Subcutaneous abdominal adipose tissue (tissue), 5 donors: ENCODE measurements at regions not wholly inside any gene's neighbourhood (a gene's known extent, or its start where the extent isn't known, plus 50 kb on each side); places are given as distances from the start of the nearest gene placed in this dataset.
A peak's percentile ranks its signal among the peaks of the same experiment; 100 is the strongest.
"Not testable (repeated sequence)": the region's sequence is repeated elsewhere in the genome, so short reads cannot be mapped to it uniquely, and the experiment has no call there.

ENCODE experiments used
- H3K27ac ChIP-seq: one replicate; pipeline ENCODE4 v1.7.0; 2013; ENCODE audit warnings: low read depth, mild to moderate bottlenecking, inconsistent platforms, low read length, moderate library complexity
- H3K27me3 ChIP-seq, 5 donors: one replicate each; pipeline ENCODE4 v1.7.0; 2013; ENCODE audit warnings: low read length in 5 of 5, inconsistent platforms in 1 of 5; ENCODE audit not compliant: control insufficient read depth in 5 of 5, insufficient read depth in 4 of 5
- H3K36me3 ChIP-seq, 5 donors: one replicate each; pipeline ENCODE4 v1.7.0; 2013; ENCODE audit warnings: low read length in 5 of 5; ENCODE audit not compliant: control insufficient read depth in 5 of 5, insufficient read depth in 5 of 5
- H3K4me1 ChIP-seq, 5 donors: one replicate each; pipeline ENCODE4 v1.7.0; 2013; ENCODE audit warnings: low read length in 5 of 5, mild to moderate bottlenecking in 3 of 5, moderate library complexity in 1 of 5; ENCODE audit not compliant: control insufficient read depth in 5 of 5, insufficient read depth in 5 of 5
- H3K4me3 ChIP-seq, 5 donors: one replicate each; pipeline ENCODE4 v1.7.0; 2013; ENCODE audit warnings: low read length in 5 of 5, low read depth in 1 of 5
- H3K9ac ChIP-seq, 5 donors: one replicate each; pipeline ENCODE4 v1.7.0; 2013; ENCODE audit warnings: low read length in 5 of 5, mild to moderate bottlenecking in 4 of 5, moderate library complexity in 3 of 5
- H3K9me3 ChIP-seq, 5 donors: one replicate each; pipeline ENCODE4 v1.7.0; 2013; ENCODE audit warnings: low read length in 5 of 5; ENCODE audit not compliant: control insufficient read depth in 5 of 5
- donor health status: healthy.
- donor health status: healthy.
- donor health status: healthy.
- donor health status: healthy.
- donor health status: healthy.

- peak overlapping the region in 2 of 5 donors; percentile 14 to 47 for H3K9ac ChIP-seq
- no peaks in the 10 kb centered on the region for H3K27me3 ChIP-seq
- peak overlapping the region; percentile 80 for H3K27ac ChIP-seq
- peaks cover 8 to 48% (median 41%) of the 10 kb centered on the region in 5 donors for H3K4me1 ChIP-seq
- H3K36me3 ChIP-seq = no peaks in the 10 kb centered on the region
- H3K4me3 ChIP-seq = peak overlapping the region in 2 of 5 donors; percentile 3 to 4
- H3K9me3 ChIP-seq = peaks cover 0 to 7% (median 6%) of the 10 kb centered on the region in 5 donors
These were observed 279.4 kb upstream of the TLE3 start for GRCh38 chr15:70376929-70377691.

GRCh38 chr15:70376031-70376928, 278.6 kb upstream of the TLE3 start:
- H3K9ac ChIP-seq = peak overlapping the region in 2 of 5 donors; percentile 14 to 47
- H3K27me3 ChIP-seq = no peaks in the 10 kb centered on the region
- peak overlapping the region; percentile 80 for H3K27ac ChIP-seq
- peaks cover 8 to 48% (median 41%) of the 10 kb centered on the region in 5 donors for H3K4me1 ChIP-seq
- peak overlapping the region in 4 of 5 donors; percentile 1 to 12 (median 7) for H3K4me3 ChIP-seq
- no peaks in the 10 kb centered on the region for H3K36me3 ChIP-seq
- no peaks in the 10 kb centered on the region for H3K9me3 ChIP-seq

GRCh38 chr15:70375586-70375985, 277.9 kb upstream of the TLE3 start:
- H3K4me3 ChIP-seq = peak overlapping the region in 1 of 5 donors; percentile 11
- peaks cover 8 to 48% (median 41%) of the 10 kb centered on the region in 5 donors for H3K4me1 ChIP-seq
- H3K27me3 ChIP-seq = no peaks in the 10 kb centered on the region
- peak overlapping the region in 1 of 5 donors; percentile 2 for H3K9ac ChIP-seq
- no peaks in the 10 kb centered on the region for H3K9me3 ChIP-seq
- no peaks in the 10 kb centered on the region for H3K36me3 ChIP-seq
- H3K27ac ChIP-seq = peak overlapping the region; percentile 80

DNA sequence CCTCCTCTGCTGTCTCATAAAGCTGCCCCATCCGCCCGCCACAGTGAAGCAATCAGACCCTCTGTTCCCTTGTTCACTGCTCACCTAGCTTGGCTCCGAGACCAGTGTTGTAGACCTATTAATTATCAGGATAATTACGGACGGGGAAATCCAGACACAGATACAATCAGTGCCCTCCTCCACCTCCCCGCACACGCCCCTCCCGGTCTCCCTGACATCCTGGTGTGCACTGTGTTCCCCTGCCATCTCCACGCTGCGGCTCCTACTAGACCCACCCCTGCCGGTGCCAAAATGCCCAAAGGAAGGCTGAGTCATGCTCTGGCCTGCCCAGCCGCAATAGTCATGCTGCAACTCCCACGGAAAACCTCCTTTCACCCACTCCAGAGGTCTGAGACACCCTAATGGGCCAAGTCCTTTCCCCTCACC, 277.3 kb upstream of the TLE3 start:
- Histone ChIP-seq H3K9me3 (no peaks in the 10 kb centered on the region), H3K27me3 (no peaks in the 10 kb centered on the region), H3K4me1 (peaks cover 8 to 48% (median 41%) of the 10 kb centered on the region in 5 donors), H3K9ac (no peak overlapping the region), H3K36me3 (no peaks in the 10 kb centered on the region), H3K4me3 (no peak overlapping the region), H3K27ac (no peak overlapping the region)

DNA sequence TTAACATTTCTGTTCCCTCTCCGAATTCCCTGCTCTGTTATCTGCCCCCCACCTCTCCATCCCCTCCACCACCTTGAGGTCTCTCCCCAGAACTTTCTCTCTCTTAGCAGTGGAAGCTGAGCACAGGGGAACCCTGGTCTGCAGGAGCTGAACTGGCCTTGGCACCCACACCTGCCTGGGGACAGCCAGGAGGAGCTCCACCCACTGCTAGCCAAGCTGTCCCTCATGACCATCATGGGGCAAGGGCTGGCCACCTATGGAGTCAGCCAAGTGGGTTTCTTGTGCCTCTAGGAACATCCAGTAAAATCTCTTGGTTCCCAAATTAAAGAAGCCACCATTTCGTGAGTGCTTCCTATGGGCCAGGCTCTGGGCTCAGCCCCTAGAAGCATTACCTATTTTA, 276.4 kb upstream of the TLE3 start:
- H3K4me1 ChIP-seq = peaks cover 8 to 48% (median 41%) of the 10 kb centered on the region in 5 donors
- no peaks in the 10 kb centered on the region for H3K27me3 ChIP-seq
- H3K9me3 ChIP-seq = no peaks in the 10 kb centered on the region
- no peak overlapping the region for H3K27ac ChIP-seq
- no peaks in the 10 kb centered on the region for H3K36me3 ChIP-seq
- no peak overlapping the region for H3K9ac ChIP-seq
- no peak overlapping the region for H3K4me3 ChIP-seq

DNA sequence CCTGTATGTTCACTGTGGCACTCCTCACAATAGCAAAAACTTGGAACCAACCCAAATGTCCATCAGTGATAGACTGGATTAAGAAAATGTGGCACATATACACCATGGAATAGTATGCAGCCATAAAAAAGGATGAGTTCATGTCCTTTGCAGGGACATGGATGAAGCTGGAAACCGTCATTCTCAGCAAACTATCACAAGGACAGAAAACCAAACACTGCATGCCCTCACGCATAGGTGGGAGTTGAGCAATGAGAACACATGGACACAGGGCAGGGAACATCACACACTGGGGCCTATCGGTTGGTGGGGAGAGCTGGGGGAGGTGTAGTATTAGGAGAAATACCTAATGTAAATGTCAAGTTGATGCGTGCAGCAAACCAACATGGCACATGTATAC, 275.7 kb upstream of the TLE3 start:
- not testable (repeated sequence) for H3K36me3 ChIP-seq, H3K27ac ChIP-seq, H3K9me3 ChIP-seq, H3K4me3 ChIP-seq, H3K27me3 ChIP-seq, H3K9ac ChIP-seq
- peaks cover 8 to 45% (median 39%) of the 10 kb centered on the region in 5 donors for H3K4me1 ChIP-seq

- not testable (repeated sequence) for H3K27ac ChIP-seq, H3K27me3 ChIP-seq, H3K9ac ChIP-seq, H3K9me3 ChIP-seq, H3K4me3 ChIP-seq, H3K4me1 ChIP-seq, H3K36me3 ChIP-seq
These were observed 270.4 kb upstream of the TLE3 start for GRCh38 chr15:70367913-70368705.

GRCh38 chr15:70364023-70364422, 266.3 kb upstream of the TLE3 start:
- H3K9me3 ChIP-seq, H3K9ac ChIP-seq, H3K27me3 ChIP-seq, H3K4me1 ChIP-seq, H3K36me3 ChIP-seq, H3K4me3 ChIP-seq, H3K27ac ChIP-seq: not testable (repeated sequence)

GRCh38 chr15:70362886-70363285, 265.2 kb upstream of the TLE3 start:
- no peaks in the 10 kb centered on the region for H3K9me3 ChIP-seq
- no peak overlapping the region for H3K27ac ChIP-seq
- no peak overlapping the region for H3K4me3 ChIP-seq
- H3K9ac ChIP-seq = no peak overlapping the region
- peaks cover 0 to 2% (median 0%) of the 10 kb centered on the region in 5 donors for H3K4me1 ChIP-seq
- H3K27me3 ChIP-seq = no peaks in the 10 kb centered on the region
- H3K36me3 ChIP-seq = no peaks in the 10 kb centered on the region
